ENCODE measurements at regions not wholly inside any gene's neighbourhood (a gene's known extent, or its start where the extent isn't known, plus 50 kb on each side); places are given as distances from the start of the nearest gene placed in this dataset.

GRCh38 chr9:129558063-129558550, 62.8 kb downstream of the C9orf50 start:
- Histone ChIP-seq H3K27me3 (ENCODE audit: control insufficient read depth in 4 of 4, insufficient read depth in 4 of 4, low read length in 3 of 4) (no peaks in the 10 kb centered on the region), H3K9me3 (ENCODE audit: control insufficient read depth in 4 of 4, low read length in 3 of 4) (no peaks in the 10 kb centered on the region), H3K27ac (ENCODE audit: low read depth in 1 of 2, low read length in 2 of 2) (peak overlapping the region; percentile 69 to 89), H3K4me3 (ENCODE audit: low read depth in 1 of 3, low read length in 3 of 3) (peak overlapping the region in 1 of 3 donors; percentile 5), H3K4me1 (ENCODE audit: control insufficient read depth in 4 of 4, insufficient read depth in 4 of 4, low read length in 3 of 4) (peaks cover 26 to 58% (median 43%) of the 10 kb centered on the region in 4 donors), H3K36me3 (ENCODE audit: control insufficient read depth in 4 of 4, insufficient read depth in 3 of 4, low read depth in 1 of 4, low read length in 3 of 4) (no peaks in the 10 kb centered on the region), H3K9ac (ENCODE audit: low read depth in 1 of 2, low read length in 2 of 2) (no peak overlapping the region)
- WGBS: 63% methylated on average over 16 of the region's 16 CpGs
- no peak for DNase-seq (ENCODE audit: low spot score)
- no peak for TF ChIP-seq YY1 (IDR thresholded peaks at IDR 0.05)
- no peak for TF ChIP-seq ATF3 (IDR thresholded peaks at IDR 0.05)
- TF ChIP-seq, protein P1, sequence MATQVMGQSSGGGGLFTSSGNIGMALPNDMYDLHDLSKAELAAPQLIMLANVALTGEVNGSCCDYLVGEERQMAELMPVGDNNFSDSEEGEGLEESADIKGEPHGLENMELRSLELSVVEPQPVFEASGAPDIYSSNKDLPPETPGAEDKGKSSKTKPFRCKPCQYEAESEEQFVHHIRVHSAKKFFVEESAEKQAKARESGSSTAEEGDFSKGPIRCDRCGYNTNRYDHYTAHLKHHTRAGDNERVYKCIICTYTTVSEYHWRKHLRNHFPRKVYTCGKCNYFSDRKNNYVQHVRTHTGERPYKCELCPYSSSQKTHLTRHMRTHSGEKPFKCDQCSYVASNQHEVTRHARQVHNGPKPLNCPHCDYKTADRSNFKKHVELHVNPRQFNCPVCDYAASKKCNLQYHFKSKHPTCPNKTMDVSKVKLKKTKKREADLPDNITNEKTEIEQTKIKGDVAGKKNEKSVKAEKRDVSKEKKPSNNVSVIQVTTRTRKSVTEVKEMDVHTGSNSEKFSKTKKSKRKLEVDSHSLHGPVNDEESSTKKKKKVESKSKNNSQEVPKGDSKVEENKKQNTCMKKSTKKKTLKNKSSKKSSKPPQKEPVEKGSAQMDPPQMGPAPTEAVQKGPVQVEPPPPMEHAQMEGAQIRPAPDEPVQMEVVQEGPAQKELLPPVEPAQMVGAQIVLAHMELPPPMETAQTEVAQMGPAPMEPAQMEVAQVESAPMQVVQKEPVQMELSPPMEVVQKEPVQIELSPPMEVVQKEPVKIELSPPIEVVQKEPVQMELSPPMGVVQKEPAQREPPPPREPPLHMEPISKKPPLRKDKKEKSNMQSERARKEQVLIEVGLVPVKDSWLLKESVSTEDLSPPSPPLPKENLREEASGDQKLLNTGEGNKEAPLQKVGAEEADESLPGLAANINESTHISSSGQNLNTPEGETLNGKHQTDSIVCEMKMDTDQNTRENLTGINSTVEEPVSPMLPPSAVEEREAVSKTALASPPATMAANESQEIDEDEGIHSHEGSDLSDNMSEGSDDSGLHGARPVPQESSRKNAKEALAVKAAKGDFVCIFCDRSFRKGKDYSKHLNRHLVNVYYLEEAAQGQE (IDR thresholded peaks at IDR 0.05): no peak
- no peak for TF ChIP-seq GABPA (IDR thresholded peaks at IDR 0.05 in 1 of 2, conservative IDR thresholded peaks at IDR 0.05 in 1 of 2)
- TF ChIP-seq EGR1 (IDR thresholded peaks at IDR 0.05; ENCODE audit: low read depth in 2 of 2): no peak
- TF ChIP-seq RXRA (IDR thresholded peaks at IDR 0.05): no peak
- no peak for TF ChIP-seq JUND (IDR thresholded peaks at IDR 0.05)

DNA sequence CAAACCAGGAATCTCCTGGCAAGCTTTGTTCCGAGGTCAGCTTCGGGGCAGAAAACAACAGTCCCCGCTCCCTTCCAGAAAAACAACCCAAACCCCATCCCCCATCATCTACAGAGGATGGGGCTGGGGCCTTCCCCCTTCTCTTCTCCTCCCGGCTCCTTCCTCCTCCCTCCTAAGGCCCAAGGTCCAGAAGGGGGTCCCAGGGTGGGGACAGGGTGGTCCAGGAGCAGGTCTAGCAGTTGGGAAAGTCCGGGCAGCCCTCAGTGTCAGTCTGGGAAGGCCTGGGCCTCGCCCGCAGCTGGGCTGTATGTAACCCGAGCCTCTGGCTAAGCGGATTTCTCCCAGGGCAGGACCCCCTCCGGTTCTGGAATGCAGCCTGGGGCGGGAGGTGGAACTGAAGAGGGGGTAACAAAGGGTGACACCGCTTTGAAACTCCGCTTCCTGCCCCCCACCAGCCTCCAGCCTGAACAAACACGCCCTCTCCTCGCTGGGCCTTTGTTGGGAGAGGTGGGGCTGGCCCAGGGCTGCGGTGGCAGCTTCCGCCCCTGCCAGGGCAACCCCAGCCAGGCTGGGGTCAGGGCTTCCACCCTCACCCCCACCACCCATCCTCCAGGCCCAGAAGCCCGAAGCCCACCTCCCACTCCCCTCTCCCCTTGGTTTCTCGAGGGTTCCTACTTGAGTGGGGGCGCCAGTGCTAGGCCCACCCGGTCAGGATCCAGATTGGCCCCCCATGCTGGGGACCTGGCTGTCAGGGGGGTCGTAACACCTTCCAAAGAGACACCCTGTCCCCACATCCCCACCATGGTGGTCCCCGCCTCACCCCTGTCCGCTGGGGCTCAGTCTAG, 63.5 kb downstream of the C9orf50 start:
- DNase-seq (ENCODE audit: low spot score): peak; percentile 61
- Histone ChIP-seq H3K36me3 (ENCODE audit: control insufficient read depth in 4 of 4, insufficient read depth in 3 of 4, low read depth in 1 of 4, low read length in 3 of 4) (no peaks in the 10 kb centered on the region), H3K27ac (ENCODE audit: low read depth in 1 of 2, low read length in 2 of 2) (peak overlapping the region; percentile 69 to 89), H3K4me3 (ENCODE audit: low read depth in 1 of 3, low read length in 3 of 3) (no peak overlapping the region), H3K9ac (ENCODE audit: low read depth in 1 of 2, low read length in 2 of 2) (peak overlapping the region in 1 of 2 donors; percentile 26), H3K9me3 (ENCODE audit: control insufficient read depth in 4 of 4, low read length in 3 of 4) (no peaks in the 10 kb centered on the region), H3K4me1 (ENCODE audit: control insufficient read depth in 4 of 4, insufficient read depth in 4 of 4, low read length in 3 of 4) (peaks cover 26 to 58% (median 43%) of the 10 kb centered on the region in 4 donors), H3K27me3 (ENCODE audit: control insufficient read depth in 4 of 4, insufficient read depth in 4 of 4, low read length in 3 of 4) (no peaks in the 10 kb centered on the region)
- TF ChIP-seq HNF4A (conservative IDR thresholded peaks at IDR 0.05) (peak in 1 of 2 donors; percentile 22), SP1 (IDR thresholded peaks at IDR 0.05) (peak; percentile 57), RXRA (IDR thresholded peaks at IDR 0.05) (peak; percentile 35 to 51), RAD21 (IDR thresholded peaks at IDR 0.05) (no peak)
- 61% methylated on average over 24 of the region's 24 CpGs for WGBS

- Histone ChIP-seq H3K27me3 (ENCODE audit: control insufficient read depth in 4 of 4, insufficient read depth in 4 of 4, low read length in 3 of 4) (no peaks in the 10 kb centered on the region), H3K36me3 (ENCODE audit: control insufficient read depth in 4 of 4, insufficient read depth in 3 of 4, low read depth in 1 of 4, low read length in 3 of 4) (no peaks in the 10 kb centered on the region), H3K4me3 (ENCODE audit: low read depth in 1 of 3, low read length in 3 of 3) (no peak overlapping the region), H3K9ac (ENCODE audit: low read depth in 1 of 2, low read length in 2 of 2) (peak overlapping the region in 1 of 2 donors; percentile 26), H3K27ac (ENCODE audit: low read depth in 1 of 2, low read length in 2 of 2) (peak overlapping the region; percentile 69 to 89), H3K9me3 (ENCODE audit: control insufficient read depth in 4 of 4, low read length in 3 of 4) (no peaks in the 10 kb centered on the region), H3K4me1 (ENCODE audit: control insufficient read depth in 4 of 4, insufficient read depth in 4 of 4, low read length in 3 of 4) (peaks cover 24 to 50% (median 38%) of the 10 kb centered on the region in 4 donors)
- WGBS: 92% methylated on average over 12 of the region's 12 CpGs
- no peak for TF ChIP-seq FOXA1 (IDR thresholded peaks at IDR 0.05)
- TF ChIP-seq MAX (IDR thresholded peaks at IDR 0.05): no peak
- no peak for DNase-seq (ENCODE audit: low spot score)
These were observed 64.3 kb downstream of the C9orf50 start for GRCh38 chr9:129556491-129557191.
